Kidney (tissue), 13 donors: ENCODE measurements at regions not wholly inside any gene's neighbourhood (a gene's known extent, or its start where the extent isn't known, plus 50 kb on each side); places are given as distances from the start of the nearest gene placed in this dataset.

Experiments used
- DNase-seq, 5 donors: peaks; one replicate each; pipeline ENCODE4 v3.0.0-alpha.2; 2013 to 2020
- FAIRE-seq: peaks from 2 replicates; lab custom pipeline; 2012; peaks lifted over from hg19 to GRCh38; lab: Jason Lieb, UNC
- H3K27ac ChIP-seq, 2 donors: one replicate each; pipeline ENCODE4 v1.7.0; 2013; ENCODE audit warnings: low read depth in 2 of 2, low read length in 2 of 2, inconsistent platforms in 1 of 2
- H3K27me3 ChIP-seq: one replicate; pipeline ENCODE4 v1.7.1; 2013; ENCODE audit warnings: low read length, inconsistent platforms; ENCODE audit not compliant: control insufficient read depth, insufficient read depth
- H3K36me3 ChIP-seq, 3 donors: one replicate each; pipeline versions ENCODE4 v1.7.0 to v1.7.1; 2013; ENCODE audit warnings: low read length in 3 of 3, control low read depth in 1 of 3, inconsistent platforms in 1 of 3; ENCODE audit not compliant: insufficient read depth in 3 of 3, control insufficient read depth in 2 of 3
- H3K4me1 ChIP-seq, 3 donors: one replicate each; pipeline versions ENCODE4 v1.7.0 to v1.7.1; 2013; ENCODE audit warnings: low read length in 3 of 3, inconsistent platforms in 1 of 3, low read depth in 1 of 3; ENCODE audit not compliant: control insufficient read depth in 2 of 3, insufficient read depth in 2 of 3
- H3K4me3 ChIP-seq, 3 donors: one replicate each; pipeline versions ENCODE4 v1.7.0 to v1.8.1; 2013; ENCODE audit warnings: low read length in 3 of 3, control low read depth in 1 of 3, inconsistent platforms in 1 of 3
- H3K9ac ChIP-seq, 3 donors: one replicate each; pipeline versions ENCODE4 v1.7.0 to v1.7.1; 2013; ENCODE audit warnings: low read length in 3 of 3, control low read depth in 1 of 3, inconsistent platforms in 1 of 3
- H3K9me3 ChIP-seq, 3 donors: one replicate each; pipeline versions ENCODE4 v1.7.0 to v1.7.1; 2013; ENCODE audit warnings: low read length in 3 of 3, control low read depth in 1 of 3, inconsistent platforms in 1 of 3; ENCODE audit not compliant: control insufficient read depth in 2 of 3, insufficient read depth in 1 of 3
- intact Hi-C: fragments of 100-400 bp; cut with DNase I; formaldehyde crosslinking; loops from one replicate; pipeline ENCODE4 v1.11.1; 2022
- TF ChIP-seq, protein P1 (sequence below): IDR thresholded peaks from 3 replicates; pipeline ENCODE4 v1.5.1; 2012; ENCODE audit warnings: mild to moderate bottlenecking, moderate library complexity, borderline replicate concordance; ENCODE audit not compliant: insufficient read depth; ENCODE audit errors: extremely low read depth
- donor health status: control.
- donor health status: control.
- donor health status: control.
- donor health status: control.
- donor health status: control.
- donor health status: DM: yes; HTN: yes; CAD: no.
- donor health status: Normal renal cell carcinoma (clear cell type).

- no peak overlapping the region for H3K27ac ChIP-seq
- intact Hi-C loops = no loop called here
- TF ChIP-seq, protein P1, sequence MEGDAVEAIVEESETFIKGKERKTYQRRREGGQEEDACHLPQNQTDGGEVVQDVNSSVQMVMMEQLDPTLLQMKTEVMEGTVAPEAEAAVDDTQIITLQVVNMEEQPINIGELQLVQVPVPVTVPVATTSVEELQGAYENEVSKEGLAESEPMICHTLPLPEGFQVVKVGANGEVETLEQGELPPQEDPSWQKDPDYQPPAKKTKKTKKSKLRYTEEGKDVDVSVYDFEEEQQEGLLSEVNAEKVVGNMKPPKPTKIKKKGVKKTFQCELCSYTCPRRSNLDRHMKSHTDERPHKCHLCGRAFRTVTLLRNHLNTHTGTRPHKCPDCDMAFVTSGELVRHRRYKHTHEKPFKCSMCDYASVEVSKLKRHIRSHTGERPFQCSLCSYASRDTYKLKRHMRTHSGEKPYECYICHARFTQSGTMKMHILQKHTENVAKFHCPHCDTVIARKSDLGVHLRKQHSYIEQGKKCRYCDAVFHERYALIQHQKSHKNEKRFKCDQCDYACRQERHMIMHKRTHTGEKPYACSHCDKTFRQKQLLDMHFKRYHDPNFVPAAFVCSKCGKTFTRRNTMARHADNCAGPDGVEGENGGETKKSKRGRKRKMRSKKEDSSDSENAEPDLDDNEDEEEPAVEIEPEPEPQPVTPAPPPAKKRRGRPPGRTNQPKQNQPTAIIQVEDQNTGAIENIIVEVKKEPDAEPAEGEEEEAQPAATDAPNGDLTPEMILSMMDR = no peak
- no peaks in the 10 kb centered on the region for H3K9me3 ChIP-seq
- H3K9ac ChIP-seq = no peak overlapping the region
- FAIRE-seq (no peak), DNase-seq (no peak)
- no peak overlapping the region for H3K4me3 ChIP-seq
- H3K27me3 ChIP-seq = no peaks in the 10 kb centered on the region
- no peaks in the 10 kb centered on the region for H3K4me1 ChIP-seq
- H3K36me3 ChIP-seq = no peaks in the 10 kb centered on the region
Observed at GRCh38 chr6:140003217-140003616, 628.8 kb upstream of the CITED2 start.

DNA sequence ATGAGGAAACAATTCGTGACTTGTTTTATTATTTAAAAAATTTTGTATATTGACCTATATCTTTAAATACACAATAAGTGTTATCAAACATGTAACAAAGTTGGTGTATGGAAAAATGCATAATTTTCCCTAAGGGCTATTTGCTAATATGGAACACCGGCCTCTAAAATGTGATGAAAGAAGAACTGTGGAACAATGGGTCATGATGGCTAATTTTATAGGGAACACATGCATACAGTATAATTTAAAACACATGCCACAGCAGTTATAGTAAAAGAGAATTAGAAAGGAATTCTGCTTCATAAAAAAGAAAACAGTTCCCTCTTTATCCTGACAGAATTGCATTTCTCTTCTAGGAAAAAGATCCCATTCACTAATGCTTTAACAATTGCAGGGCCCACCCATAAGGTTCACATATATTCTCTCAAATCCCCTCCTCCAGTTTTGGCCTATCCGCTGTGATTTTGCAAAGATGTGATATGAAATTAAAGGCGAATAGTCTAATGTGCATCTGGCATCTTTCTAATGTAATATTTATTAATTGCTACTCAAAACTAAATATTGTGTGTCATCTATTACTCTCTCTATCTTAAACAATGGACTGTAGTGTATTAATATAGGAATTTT, 628.1 kb upstream of the CITED2 start:
- no peak for FAIRE-seq
- intact Hi-C loops = no loop called here
- no peak overlapping the region for H3K9ac ChIP-seq
- DNase-seq = no peak
- no peaks in the 10 kb centered on the region for H3K27me3 ChIP-seq
- no peak overlapping the region for H3K27ac ChIP-seq
- H3K4me3 ChIP-seq = no peak overlapping the region
- H3K4me1 ChIP-seq = no peaks in the 10 kb centered on the region
- H3K9me3 ChIP-seq = no peaks in the 10 kb centered on the region
- no peaks in the 10 kb centered on the region for H3K36me3 ChIP-seq
- TF ChIP-seq, protein P1 = no peak

DNA sequence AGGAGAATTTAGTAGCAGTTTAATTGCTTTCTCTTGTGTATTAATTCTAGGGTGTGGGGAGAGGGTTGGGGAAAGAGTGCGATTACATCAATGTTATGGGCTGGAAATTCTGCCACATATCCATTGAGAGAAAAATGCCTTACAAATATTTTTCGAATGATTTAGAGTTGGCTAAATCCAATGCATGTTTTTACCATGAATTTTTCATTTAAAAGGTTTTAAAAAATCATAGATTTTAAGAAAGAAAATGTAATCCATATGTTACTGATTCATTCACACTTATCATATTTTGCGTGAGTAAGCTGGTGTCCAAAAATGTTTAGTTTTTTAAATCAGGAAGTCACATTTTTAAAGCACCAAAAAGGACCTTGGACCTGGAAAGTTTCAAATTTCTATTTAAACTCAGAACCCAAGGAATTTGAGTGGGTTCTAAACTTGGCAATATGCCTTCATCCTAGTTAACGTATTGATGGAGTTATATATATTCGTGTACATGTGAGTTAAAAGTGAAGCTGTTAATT, 627.4 kb upstream of the CITED2 start:
- FAIRE-seq (no peak), DNase-seq (no peak)
- no peaks in the 10 kb centered on the region for H3K27me3 ChIP-seq
- no peaks in the 10 kb centered on the region for H3K36me3 ChIP-seq
- H3K4me3 ChIP-seq = no peak overlapping the region
- no peak overlapping the region for H3K9ac ChIP-seq
- TF ChIP-seq, protein P1 = no peak
- intact Hi-C loops = no loop called here
- no peaks in the 10 kb centered on the region for H3K4me1 ChIP-seq
- no peak overlapping the region for H3K27ac ChIP-seq
- H3K9me3 ChIP-seq = no peaks in the 10 kb centered on the region
